Gastroesophageal sphincter (tissue), 4 donors: ENCODE measurements at regions not wholly inside any gene's neighbourhood (a gene's known extent, or its start where the extent isn't known, plus 50 kb on each side); places are given as distances from the start of the nearest gene placed in this dataset.

Source experiments
- ATAC-seq: fragments of 150-250 bp; one replicate; pipeline ENCODE4 v1.9.1; 2016; ENCODE audit warnings: mild to moderate bottlenecking, moderate library complexity
- H3K27ac ChIP-seq, 4 donors: fragments of 200-600 bp; sonication (generic) in 3 of 4; 1 replicate in 3 of 4; 2 replicates in 1 of 4; pipeline ENCODE4 v1.5.1; 2016 to 2019
- H3K27me3 ChIP-seq: fragments of 200-600 bp; sonication (generic); one replicate; pipeline ENCODE4 v1.5.1; 2019
- H3K36me3 ChIP-seq, 2 donors: fragments of 200-600 bp; sonication (generic); one replicate each; pipeline ENCODE4 v1.5.1; 2019; ENCODE audit warnings: control low read depth in 1 of 2
- H3K4me1 ChIP-seq, 3 donors: fragments of 200-600 bp; sonication (generic); 1 replicate in 2 of 3; 2 replicates in 1 of 3; pipeline ENCODE4 v1.5.1; 2016 to 2019; ENCODE audit warnings: control low read depth in 2 of 3
- H3K4me3 ChIP-seq, 2 donors: fragments of 200-600 bp; sonication (generic); one replicate each; pipeline ENCODE4 v1.5.1; 2019; ENCODE audit warnings: mild to moderate bottlenecking in 1 of 2, moderate library complexity in 1 of 2
- H3K9me3 ChIP-seq, 3 donors: fragments of 200-600 bp; sonication (generic); one replicate each; pipeline ENCODE4 v1.5.1; 2017 to 2019; ENCODE audit warnings: control low read depth in 2 of 3
- EP300 ChIP-seq: sonication (generic); formaldehyde crosslinking; IDR thresholded peaks from one replicate; pipeline ENCODE4 v1.6.1; 2017; ENCODE audit warnings: antibody characterized with exemption, mild to moderate bottlenecking
- POLR2A ChIP-seq, 2 donors: fragments of 450-650 bp; IDR thresholded peaks; one replicate each; pipeline ENCODE4 v1.6.1; 2017; ENCODE audit warnings: antibody characterized with exemption in 2 of 2, mild to moderate bottlenecking in 2 of 2, moderate library complexity in 1 of 2
- POLR2AphosphoS5 ChIP-seq: sonication (generic); formaldehyde crosslinking; IDR thresholded peaks from one replicate; pipeline ENCODE4 v1.6.1; 2017; ENCODE audit warnings: antibody characterized with exemption
- WGBS, 2 donors: methylation state at CpG; one replicate each; pipeline ENCODE4 v1.1.5; 2018; ENCODE audit warnings: low coverage in 1 of 2; 5-methylcytosine and 5-hydroxymethylcytosine counted together
- TF ChIP-seq, protein P1 (sequence below), 4 experiments: fragments of 200-600 bp in 2 of 4; fragments of 450-650 bp in 2 of 4; sonication (generic) in 1 of 4; IDR thresholded peaks; one replicate each; pipeline ENCODE4 v1.5.1; 2017 to 2019; ENCODE audit warnings: antibody characterized with exemption in 4 of 4, mild to moderate bottlenecking in 2 of 4, moderate library complexity in 2 of 4

DNA sequence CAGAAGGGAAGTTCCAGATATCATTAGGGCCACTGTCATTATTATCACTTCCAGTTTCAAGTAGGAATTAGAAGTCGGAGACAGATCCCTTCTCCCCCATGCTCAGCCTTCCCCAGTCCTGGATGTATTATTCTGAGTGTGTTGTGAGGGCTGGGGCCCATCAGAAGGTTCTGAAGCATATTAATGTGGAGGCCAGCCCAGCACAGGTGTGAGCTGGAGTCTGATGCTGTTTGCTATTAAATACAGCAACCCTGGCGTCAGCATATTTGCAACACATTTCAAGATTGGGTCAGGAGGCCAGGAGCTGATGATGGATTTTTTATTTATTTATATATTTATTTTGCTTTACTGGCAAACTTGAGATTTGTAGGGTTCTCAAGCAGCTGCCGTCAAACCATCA is 195.2 kb downstream of the NRP2 start:
- no peak for ATAC-seq
- 92 to 100% methylated on average over 2 to 3 of the region's 3 CpGs for WGBS, 2 donors
- H3K27me3 ChIP-seq: no peaks in the 10 kb centered on the region
- TF ChIP-seq, protein P1, sequence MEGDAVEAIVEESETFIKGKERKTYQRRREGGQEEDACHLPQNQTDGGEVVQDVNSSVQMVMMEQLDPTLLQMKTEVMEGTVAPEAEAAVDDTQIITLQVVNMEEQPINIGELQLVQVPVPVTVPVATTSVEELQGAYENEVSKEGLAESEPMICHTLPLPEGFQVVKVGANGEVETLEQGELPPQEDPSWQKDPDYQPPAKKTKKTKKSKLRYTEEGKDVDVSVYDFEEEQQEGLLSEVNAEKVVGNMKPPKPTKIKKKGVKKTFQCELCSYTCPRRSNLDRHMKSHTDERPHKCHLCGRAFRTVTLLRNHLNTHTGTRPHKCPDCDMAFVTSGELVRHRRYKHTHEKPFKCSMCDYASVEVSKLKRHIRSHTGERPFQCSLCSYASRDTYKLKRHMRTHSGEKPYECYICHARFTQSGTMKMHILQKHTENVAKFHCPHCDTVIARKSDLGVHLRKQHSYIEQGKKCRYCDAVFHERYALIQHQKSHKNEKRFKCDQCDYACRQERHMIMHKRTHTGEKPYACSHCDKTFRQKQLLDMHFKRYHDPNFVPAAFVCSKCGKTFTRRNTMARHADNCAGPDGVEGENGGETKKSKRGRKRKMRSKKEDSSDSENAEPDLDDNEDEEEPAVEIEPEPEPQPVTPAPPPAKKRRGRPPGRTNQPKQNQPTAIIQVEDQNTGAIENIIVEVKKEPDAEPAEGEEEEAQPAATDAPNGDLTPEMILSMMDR (IDR thresholded peaks at IDR 0.05): no peak
- no peak for TF ChIP-seq POLR2A (IDR thresholded peaks at IDR 0.05)
- TF ChIP-seq EP300: no peak
- no peak for TF ChIP-seq POLR2AphosphoS5
- H3K4me3 ChIP-seq: no peak overlapping the region
- H3K36me3 ChIP-seq: no peaks in the 10 kb centered on the region
- H3K9me3 ChIP-seq: no peaks in the 10 kb centered on the region
- peaks cover 0 to 31% (median 0%) of the 10 kb centered on the region in 3 donors for H3K4me1 ChIP-seq
- H3K27ac ChIP-seq: no peak overlapping the region

DNA sequence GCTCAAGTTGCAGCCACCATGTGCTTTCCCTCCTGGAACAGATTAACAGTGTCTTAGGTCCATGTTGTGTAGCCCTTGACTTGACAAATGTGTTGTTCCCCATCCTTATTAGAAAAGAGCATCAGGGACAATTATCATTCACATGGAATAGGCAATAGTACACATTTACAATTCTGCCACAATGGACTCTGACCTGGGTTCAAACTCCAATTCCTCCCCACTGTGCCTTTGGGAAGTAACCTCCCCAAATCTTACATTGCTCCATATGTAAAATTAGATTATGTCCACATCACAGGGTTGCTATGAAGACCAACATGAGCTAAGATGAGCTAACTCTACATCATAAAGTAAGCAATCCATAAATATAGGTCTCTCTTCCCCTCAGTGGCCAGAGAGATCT is 193.8 kb downstream of the NRP2 start:
- peaks cover 0 to 21% (median 0%) of the 10 kb centered on the region in 3 donors for H3K4me1 ChIP-seq
- no peaks in the 10 kb centered on the region for H3K27me3 ChIP-seq
- TF ChIP-seq POLR2A (IDR thresholded peaks at IDR 0.05): no peak
- TF ChIP-seq EP300: no peak
- TF ChIP-seq, protein P1 (IDR thresholded peaks at IDR 0.05): no peak
- TF ChIP-seq POLR2AphosphoS5: no peak
- H3K4me3 ChIP-seq: no peak overlapping the region
- ATAC-seq: no peak
- H3K36me3 ChIP-seq: no peaks in the 10 kb centered on the region
- H3K27ac ChIP-seq: no peak overlapping the region
- no peaks in the 10 kb centered on the region for H3K9me3 ChIP-seq

DNA sequence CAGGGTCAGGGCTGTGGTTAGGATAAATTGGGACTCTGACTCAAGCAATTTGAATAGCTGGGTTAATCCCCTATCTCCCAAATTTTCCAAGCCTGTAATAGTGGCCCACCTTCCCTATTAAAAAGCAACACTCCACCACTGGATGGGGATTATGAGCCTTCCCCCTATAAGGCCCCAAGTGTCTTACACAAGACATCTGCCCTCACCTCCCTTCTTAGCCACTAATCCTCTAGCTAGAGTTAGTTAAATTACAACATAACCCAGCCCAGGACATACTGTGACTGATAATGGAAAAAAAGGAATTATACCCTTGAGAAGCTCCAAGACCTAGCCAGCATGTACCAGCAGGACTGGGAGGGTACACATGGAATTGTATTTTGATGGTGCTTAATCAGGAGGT is 190.4 kb downstream of the NRP2 start:
- Histone ChIP-seq H3K4me3 (no peak overlapping the region), H3K36me3 (no peaks in the 10 kb centered on the region), H3K27ac (no peak overlapping the region), H3K27me3 (no peaks in the 10 kb centered on the region), H3K4me1 (no peaks in the 10 kb centered on the region), H3K9me3 (no peaks in the 10 kb centered on the region)
- no peak for ATAC-seq
- TF ChIP-seq POLR2A (IDR thresholded peaks at IDR 0.05): no peak
- no peak for TF ChIP-seq EP300
- TF ChIP-seq POLR2AphosphoS5: no peak
- TF ChIP-seq, protein P1 (IDR thresholded peaks at IDR 0.05): no peak

DNA sequence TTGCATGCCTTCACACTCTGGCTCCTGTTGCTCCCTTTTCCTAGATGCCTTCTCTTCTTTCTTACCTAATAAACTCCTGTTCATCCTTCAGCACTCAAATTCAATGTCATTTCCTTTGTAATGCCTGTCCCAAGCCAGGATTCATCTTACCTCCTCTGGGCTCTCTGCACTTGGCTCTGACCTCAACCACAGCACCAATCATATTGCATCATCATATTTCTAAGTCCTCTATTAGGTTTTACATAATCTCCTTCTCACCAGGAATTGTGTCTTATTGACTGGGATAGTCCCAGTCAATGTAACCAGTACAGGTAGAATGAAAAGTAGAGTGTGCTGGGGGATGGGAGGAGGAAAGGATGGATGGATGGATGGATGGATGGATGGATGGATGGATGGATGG is 187.1 kb downstream of the NRP2 start:
- ATAC-seq: no peak
- Histone ChIP-seq H3K27ac (no peak overlapping the region), H3K36me3 (no peaks in the 10 kb centered on the region), H3K4me1 (peaks cover 0 to 14% (median 4%) of the 10 kb centered on the region in 3 donors), H3K9me3 (no peaks in the 10 kb centered on the region), H3K27me3 (no peaks in the 10 kb centered on the region), H3K4me3 (no peak overlapping the region)
- TF ChIP-seq EP300 (no peak), POLR2AphosphoS5 (no peak), POLR2A (IDR thresholded peaks at IDR 0.05) (no peak)
- TF ChIP-seq, protein P1 (IDR thresholded peaks at IDR 0.05): no peak

DNA sequence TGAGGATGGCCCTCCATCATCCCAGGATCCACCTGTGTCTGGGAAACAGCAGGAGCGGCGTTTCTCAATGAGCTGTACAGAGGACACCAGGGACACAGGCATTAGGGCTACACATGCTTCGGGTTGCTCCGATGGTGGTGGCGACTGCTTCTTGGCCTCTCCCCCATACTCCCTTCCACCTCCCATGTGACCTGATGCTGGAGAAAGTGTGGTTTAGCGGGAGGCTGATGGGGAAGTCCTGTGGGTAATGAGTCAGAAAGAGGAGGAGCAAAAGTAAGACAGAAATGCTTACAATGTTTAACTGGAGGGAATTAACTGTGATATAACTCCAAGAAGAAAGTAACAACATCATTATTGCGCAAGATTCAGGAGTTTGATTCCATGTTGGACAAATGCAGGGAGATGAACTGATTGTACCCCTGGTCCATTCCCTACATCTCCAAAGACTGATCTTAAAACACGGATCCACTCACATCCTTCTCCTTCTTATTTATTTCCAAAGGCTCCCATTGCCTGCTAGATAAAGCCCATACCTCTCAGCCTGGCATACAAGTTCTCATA is 186.6 kb downstream of the NRP2 start:
- no peak overlapping the region for H3K27ac ChIP-seq
- no peak overlapping the region for H3K4me3 ChIP-seq

More for the DNA sequence above, 186.6 kb downstream of the NRP2 start:
- no peaks in the 10 kb centered on the region for H3K27me3 ChIP-seq
- WGBS, 2 donors: 75 to 93% methylated on average over 2 to 5 of the region's 8 CpGs
- peaks cover 0 to 14% (median 4%) of the 10 kb centered on the region in 3 donors for H3K4me1 ChIP-seq
- no peak for ATAC-seq
- TF ChIP-seq POLR2A (IDR thresholded peaks at IDR 0.05) (no peak), EP300 (no peak), POLR2AphosphoS5 (no peak)
- TF ChIP-seq, protein P1 (IDR thresholded peaks at IDR 0.05): no peak
- H3K36me3 ChIP-seq: no peaks in the 10 kb centered on the region
- no peaks in the 10 kb centered on the region for H3K9me3 ChIP-seq
